Urinary bladder (tissue), 3 donors: ENCODE measurements at regions not wholly inside any gene's neighbourhood (a gene's known extent, or its start where the extent isn't known, plus 50 kb on each side); places are given as distances from the start of the nearest gene placed in this dataset.

Experiments
- DNase-seq: peaks from one replicate; pipeline ENCODE4 v3.0.0-alpha.2; 2015; ENCODE audit errors: extremely low spot score
- H3K27ac ChIP-seq: one replicate; pipeline ENCODE4 v1.5.1; 2013; ENCODE audit warnings: low read depth, mild to moderate bottlenecking, moderate library complexity
- H3K36me3 ChIP-seq: one replicate; pipeline ENCODE4 v1.6.1; 2013; ENCODE audit warnings: mild to moderate bottlenecking, moderate library complexity; ENCODE audit not compliant: insufficient read depth
- H3K4me1 ChIP-seq: one replicate; pipeline ENCODE4 v1.6.1; 2013; ENCODE audit warnings: mild to moderate bottlenecking, moderate library complexity; ENCODE audit not compliant: insufficient read depth
- H3K4me3 ChIP-seq: one replicate; pipeline ENCODE4 v1.5.1; 2013; ENCODE audit warnings: low read depth, low read length
- WGBS: extraction: QIAGEN DNeasy Blood & Tissue Kit; methylation state at CpG from one replicate; pipeline ENCODE4 v1.1.7; 2013; 5-methylcytosine and 5-hydroxymethylcytosine counted together
- donor health status: healthy with polysubstance abuse.
- donor health status: healthy.

- Histone ChIP-seq H3K4me3 (no peak overlapping the region), H3K27ac (no peak overlapping the region), H3K36me3 (no peaks in the 10 kb centered on the region), H3K4me1 (no peaks in the 10 kb centered on the region)
- WGBS: 87% methylated on average over 10 of the region's 10 CpGs
- DNase-seq: no peak
These were observed 49.7 kb downstream of the GLI2 start for GRCh38 chr2:120785228-120785966.

DNA sequence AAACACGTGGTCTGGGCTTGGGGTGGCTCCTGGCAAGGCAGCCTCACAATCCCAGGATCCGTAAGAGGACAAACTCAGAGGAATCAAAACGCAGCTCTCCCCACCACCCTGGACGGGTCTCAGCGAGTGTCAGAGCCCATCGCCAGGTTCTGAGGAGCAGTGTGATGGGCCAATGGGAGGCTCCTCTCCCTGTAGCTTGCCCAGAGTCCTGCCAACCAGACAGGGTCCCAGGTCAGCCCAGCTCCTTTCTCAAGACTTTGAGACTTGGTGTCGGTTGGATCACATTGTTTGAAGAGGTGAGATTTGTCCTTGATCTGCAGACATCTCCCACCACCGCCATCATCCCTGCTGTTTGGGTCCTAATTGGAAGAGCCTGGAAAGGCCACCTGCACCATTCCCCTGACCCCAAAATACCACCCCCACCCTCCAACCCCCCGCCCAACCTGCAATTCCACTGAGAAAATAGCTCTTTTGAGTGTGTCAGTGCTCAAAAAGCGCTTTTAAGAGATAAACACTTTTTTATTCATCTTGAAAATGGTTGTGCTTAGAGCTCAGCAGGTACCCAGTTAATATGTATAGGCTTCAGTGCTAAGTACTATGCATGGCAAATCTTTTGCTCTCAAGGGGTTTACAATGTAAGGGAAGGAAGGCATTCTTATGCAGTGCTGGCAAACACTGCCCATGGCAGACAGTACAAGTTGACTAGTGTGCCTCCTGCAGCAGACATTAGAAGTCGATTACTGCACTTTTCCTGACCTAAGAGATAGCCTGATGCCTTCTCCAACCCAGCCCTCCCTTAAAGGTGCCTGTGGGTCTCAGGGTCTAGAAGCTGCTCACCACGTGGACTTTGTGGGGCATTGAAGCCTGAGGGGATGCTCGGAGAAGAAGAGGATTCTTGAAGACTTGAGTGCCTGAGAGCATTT, 50.6 kb downstream of the GLI2 start:
- H3K36me3 ChIP-seq: no peaks in the 10 kb centered on the region
- no peak overlapping the region for H3K4me3 ChIP-seq
- no peak for DNase-seq
- no peak overlapping the region for H3K27ac ChIP-seq
- WGBS: 92% methylated on average over 13 of the region's 13 CpGs
- H3K4me1 ChIP-seq: no peaks in the 10 kb centered on the region

GRCh38 chr2:120787111-120787821, 51.6 kb downstream of the GLI2 start:
- Histone ChIP-seq H3K4me1 (no peaks in the 10 kb centered on the region), H3K27ac (no peak overlapping the region), H3K36me3 (no peaks in the 10 kb centered on the region), H3K4me3 (no peak overlapping the region)
- 76% methylated on average over 15 of the region's 15 CpGs for WGBS
- DNase-seq: no peak

GRCh38 chr2:120787822-120788700, 52.4 kb downstream of the GLI2 start:
- Histone ChIP-seq H3K4me1 (no peaks in the 10 kb centered on the region), H3K4me3 (no peak overlapping the region), H3K36me3 (no peaks in the 10 kb centered on the region), H3K27ac (no peak overlapping the region)
- WGBS: 60% methylated on average over 10 of the region's 10 CpGs
- no peak for DNase-seq

- DNase-seq: no peak
- 92% methylated on average over 14 of the region's 14 CpGs for WGBS
- Histone ChIP-seq H3K36me3 (no peaks in the 10 kb centered on the region), H3K4me1 (no peaks in the 10 kb centered on the region), H3K27ac (no peak overlapping the region), H3K4me3 (no peak overlapping the region)
These were observed 55.7 kb downstream of the GLI2 start for GRCh38 chr2:120791243-120791961.

DNA sequence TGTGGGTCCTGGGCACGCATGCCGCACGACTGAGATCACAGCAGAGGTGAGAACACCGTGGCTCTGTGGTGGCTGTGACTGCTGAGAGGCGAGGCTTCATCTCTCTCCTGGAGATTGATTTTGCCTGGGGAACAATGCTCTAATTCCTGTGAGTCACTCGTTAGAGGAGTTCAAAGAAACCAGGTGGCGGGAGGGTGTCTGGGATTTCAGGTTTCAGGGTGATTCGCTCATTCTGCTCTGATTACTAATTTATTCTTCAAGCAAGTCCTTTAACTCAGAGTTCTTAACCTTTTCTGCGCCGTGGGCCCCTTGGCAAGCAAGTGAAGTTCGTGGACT, 56.3 kb downstream of the GLI2 start:
- Histone ChIP-seq H3K4me3 (no peak overlapping the region), H3K27ac (no peak overlapping the region), H3K36me3 (no peaks in the 10 kb centered on the region), H3K4me1 (no peaks in the 10 kb centered on the region)
- 84% methylated on average over 11 of the region's 11 CpGs for WGBS
- DNase-seq: no peak

DNA sequence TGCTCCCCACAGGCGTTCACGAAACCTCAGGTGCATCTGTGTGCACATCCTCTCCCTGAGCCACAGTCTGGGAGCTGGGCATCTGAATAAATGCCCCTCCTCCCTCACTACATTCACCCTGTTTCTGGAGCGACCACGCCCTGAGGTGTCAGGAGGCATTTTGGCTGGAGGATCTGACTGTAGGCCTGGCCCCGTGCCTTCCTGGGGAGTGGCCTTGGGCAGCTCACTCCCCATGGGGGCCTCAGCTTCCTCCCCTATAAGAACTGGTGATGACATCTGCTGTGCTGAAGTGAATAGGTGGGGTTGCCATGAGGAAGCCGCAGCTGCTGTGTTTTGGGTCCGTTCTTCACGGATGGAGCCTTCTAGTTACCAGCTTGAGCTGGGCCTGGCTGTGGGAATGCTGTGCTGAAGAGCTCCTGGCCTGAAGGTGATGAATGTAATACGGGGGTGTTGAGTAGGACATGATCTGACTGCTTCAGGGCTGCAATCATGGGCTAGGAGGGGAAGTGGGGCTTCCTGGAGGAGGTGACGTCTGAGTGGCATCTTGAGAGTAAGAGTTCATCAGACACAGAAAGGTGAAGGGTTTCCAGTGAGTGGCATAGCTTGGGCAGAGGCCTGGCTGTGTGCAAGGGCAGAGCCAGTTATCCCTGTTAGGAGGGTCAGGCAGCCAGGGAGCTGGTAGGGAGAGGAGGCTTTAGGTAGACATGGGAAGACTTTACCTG, 58.2 kb downstream of the GLI2 start:
- no peaks in the 10 kb centered on the region for H3K36me3 ChIP-seq
- H3K4me3 ChIP-seq: no peak overlapping the region
- WGBS: 83% methylated on average over 10 of the region's 10 CpGs
- DNase-seq: no peak
- no peak overlapping the region for H3K27ac ChIP-seq
- no peaks in the 10 kb centered on the region for H3K4me1 ChIP-seq

DNA sequence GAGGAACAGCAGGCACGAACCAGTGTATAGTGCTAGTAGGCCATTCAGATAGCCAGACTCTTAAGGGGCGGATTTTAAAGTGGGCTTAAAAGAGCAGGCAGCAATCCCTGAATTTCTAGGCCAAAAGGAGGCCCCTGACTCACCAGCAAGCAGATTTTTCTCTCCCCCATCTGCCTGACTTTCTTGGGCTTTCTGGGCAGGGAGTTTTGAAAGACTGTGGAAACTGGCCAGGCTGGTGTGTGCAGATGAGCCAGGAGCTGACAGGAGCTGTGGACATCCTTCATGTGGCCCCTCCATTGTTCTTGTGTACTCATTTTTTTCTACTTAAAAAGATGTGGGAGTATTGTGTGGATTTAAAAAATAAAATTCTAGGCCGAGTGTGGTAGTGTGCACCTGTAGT, 59.0 kb downstream of the GLI2 start:
- 75% methylated on average over 3 of the region's 3 CpGs for WGBS
- Histone ChIP-seq H3K4me3 (no peak overlapping the region), H3K27ac (no peak overlapping the region), H3K4me1 (no peaks in the 10 kb centered on the region), H3K36me3 (no peaks in the 10 kb centered on the region)
- no peak for DNase-seq

- Histone ChIP-seq H3K4me3 (no peak overlapping the region), H3K4me1 (no peaks in the 10 kb centered on the region), H3K36me3 (no peaks in the 10 kb centered on the region), H3K27ac (no peak overlapping the region)
- no peak for DNase-seq
- WGBS: 91% methylated on average over 7 of the region's 7 CpGs
These were observed 60.4 kb downstream of the GLI2 start for GRCh38 chr2:120796094-120796493.

- Histone ChIP-seq H3K4me1 (no peaks in the 10 kb centered on the region), H3K27ac (no peak overlapping the region), H3K36me3 (no peaks in the 10 kb centered on the region), H3K4me3 (no peak overlapping the region)
- 73% methylated on average over 19 of the region's 19 CpGs for WGBS
- DNase-seq: no peak
These were observed 62.0 kb downstream of the GLI2 start for GRCh38 chr2:120797421-120798221.

DNA sequence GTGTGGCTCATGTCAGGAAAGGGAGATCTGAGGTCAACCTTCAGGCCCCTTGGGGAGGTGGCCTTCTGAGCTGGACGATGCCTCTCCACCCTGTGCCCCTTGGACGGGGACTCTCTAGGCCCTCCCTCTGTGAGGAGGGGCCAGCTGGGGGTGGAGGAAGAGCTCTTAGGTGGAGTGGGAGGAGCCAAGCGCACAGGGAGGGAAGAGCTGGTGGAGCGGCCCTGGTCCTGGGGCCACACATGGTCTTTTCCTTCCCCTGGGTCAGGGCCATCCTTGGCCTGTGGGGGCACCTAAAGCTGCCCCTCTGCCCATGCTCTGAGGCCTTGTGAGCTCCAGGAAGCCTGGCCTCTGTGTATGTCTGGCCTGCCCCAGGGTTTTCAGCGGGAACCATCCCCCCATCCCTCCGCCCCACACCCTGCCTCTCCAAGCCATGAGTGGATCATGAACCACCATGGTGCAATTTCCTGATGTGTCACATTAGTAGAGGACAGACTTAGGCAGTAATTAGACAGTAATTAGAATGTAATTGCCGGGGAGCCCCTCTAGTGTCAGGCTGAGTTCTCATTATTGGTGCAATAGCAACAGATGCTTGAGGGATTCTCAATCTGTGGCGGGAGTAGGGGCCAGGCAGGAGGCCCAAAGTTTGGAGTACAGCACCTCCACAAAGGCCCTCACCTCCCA, 63.0 kb downstream of the GLI2 start:
- Histone ChIP-seq H3K4me3 (no peak overlapping the region), H3K36me3 (no peaks in the 10 kb centered on the region), H3K4me1 (no peaks in the 10 kb centered on the region), H3K27ac (no peak overlapping the region)
- no peak for DNase-seq
- WGBS: 82% methylated on average over 8 of the region's 8 CpGs
